C1 segment of cervical spinal cord (tissue), 14 donors: ENCODE measurements at regions not wholly inside any gene's neighbourhood (a gene's known extent, or its start where the extent isn't known, plus 50 kb on each side); places are given as distances from the start of the nearest gene placed in this dataset.
"Not testable (repeated sequence)": the region's sequence is repeated elsewhere in the genome, so short reads cannot be mapped to it uniquely, and the experiment has no call there.

Source experiments
- DNase-seq, 14 donors: peaks; one replicate each; lab custom pipeline; 2025; lab: John Stamatoyannopoulos, UW

- no peak for DNase-seq
Observed at GRCh38 chr11:103803062-103803461, 233.4 kb upstream of the DDI1 start.

- DNase-seq, result no peak
Observed at GRCh38 chr11:103805688-103806009, 230.8 kb upstream of the DDI1 start.

GRCh38 chr11:103806130-103806895 lies 230.1 kb upstream of the DDI1 start:
- no peak for DNase-seq

- no peak for DNase-seq
Observed at GRCh38 chr11:103807806-103808205, 228.6 kb upstream of the DDI1 start.

- DNase-seq, result no peak
Observed at GRCh38 chr11:103808252-103808651, 228.2 kb upstream of the DDI1 start.

GRCh38 chr11:103811870-103812455 lies 224.5 kb upstream of the DDI1 start:
- DNase-seq, result no peak

- DNase-seq, result no peak
Observed at GRCh38 chr11:103812680-103813079, 223.8 kb upstream of the DDI1 start.

- not testable (repeated sequence) for DNase-seq
Observed at GRCh38 chr11:103820345-103820744, 216.1 kb upstream of the DDI1 start.

GRCh38 chr11:103824116-103824515 lies 212.3 kb upstream of the DDI1 start:
- no peak for DNase-seq

GRCh38 chr11:103825469-103825868 lies 211.0 kb upstream of the DDI1 start:
- no peak for DNase-seq

GRCh38 chr11:103826856-103827255 lies 209.6 kb upstream of the DDI1 start:
- DNase-seq, result no peak

GRCh38 chr11:103829596-103829995 lies 206.8 kb upstream of the DDI1 start:
- no peak for DNase-seq

GRCh38 chr11:103830205-103830604 lies 206.2 kb upstream of the DDI1 start:
- no peak for DNase-seq

- no peak for DNase-seq
Observed at GRCh38 chr11:103832762-103833161, 203.7 kb upstream of the DDI1 start.

- no peak for DNase-seq
Observed at GRCh38 chr11:103842191-103842590, 194.2 kb upstream of the DDI1 start.

GRCh38 chr11:103842795-103843194 lies 193.6 kb upstream of the DDI1 start:
- no peak for DNase-seq

GRCh38 chr11:103844327-103845215 lies 191.9 kb upstream of the DDI1 start:
- no peak for DNase-seq

GRCh38 chr11:103845331-103845730 lies 191.1 kb upstream of the DDI1 start:
- DNase-seq, result no peak

- DNase-seq, result no peak
Observed at GRCh38 chr11:103848686-103849085, 187.8 kb upstream of the DDI1 start.

GRCh38 chr11:103849366-103849765 lies 187.1 kb upstream of the DDI1 start:
- DNase-seq, result no peak

- DNase-seq, result no peak
Observed at GRCh38 chr11:103850419-103851165, 185.8 kb upstream of the DDI1 start.

- no peak for DNase-seq
Observed at GRCh38 chr11:103851166-103851651, 185.2 kb upstream of the DDI1 start.
